HG03280 (cell line): ENCODE measurements at regions not wholly inside any gene's neighbourhood (a gene's known extent, or its start where the extent isn't known, plus 50 kb on each side); places are given as distances from the start of the nearest gene placed in this dataset.

Experiments used
- ATAC-seq: cut with Tn5 transposase; IDR thresholded peaks from one replicate; pipeline ENCODE4 v1.9.1; 2021; ENCODE audit warnings: mild to moderate bottlenecking, moderate library complexity; ENCODE audit not compliant: unreplicated experiment

DNA sequence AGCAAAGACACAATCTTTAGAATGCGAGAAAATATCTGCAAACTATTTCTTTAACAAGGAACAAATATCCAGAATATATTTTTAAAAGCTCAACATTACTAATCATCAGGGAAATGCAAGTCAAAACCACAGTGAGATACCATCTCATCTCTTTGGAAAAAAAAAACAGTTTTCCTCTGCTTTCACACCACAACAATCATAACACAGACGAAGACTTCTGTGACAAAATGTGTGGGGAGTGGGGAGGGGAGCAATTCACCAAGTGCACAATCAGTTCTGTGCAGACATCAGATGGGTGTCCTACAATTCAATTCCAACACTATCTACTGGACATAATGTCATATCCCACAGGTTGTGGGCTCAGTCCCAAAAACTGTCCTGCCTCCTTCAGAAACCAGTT is 293.2 kb upstream of the SLC7A11 start:
- no peak for ATAC-seq

DNA sequence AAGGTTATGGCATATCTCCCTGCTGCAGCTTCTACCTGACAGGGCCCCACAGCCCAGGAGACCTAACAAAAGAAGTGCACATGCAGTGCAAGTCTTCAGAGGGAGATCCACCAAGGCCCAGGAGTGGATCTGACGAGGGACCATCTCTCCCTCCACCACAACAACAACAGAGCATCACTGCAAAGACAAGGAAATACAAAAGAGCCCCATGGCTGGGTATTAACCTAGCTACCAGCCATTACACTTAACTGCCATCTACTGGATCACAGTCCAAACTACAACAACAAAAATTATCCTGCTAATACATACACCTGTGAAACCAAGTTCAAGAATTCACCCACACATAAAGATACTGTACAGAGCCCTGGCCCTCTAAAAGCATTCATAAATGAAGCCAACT is 280.2 kb upstream of the SLC7A11 start:
- no peak for ATAC-seq

DNA sequence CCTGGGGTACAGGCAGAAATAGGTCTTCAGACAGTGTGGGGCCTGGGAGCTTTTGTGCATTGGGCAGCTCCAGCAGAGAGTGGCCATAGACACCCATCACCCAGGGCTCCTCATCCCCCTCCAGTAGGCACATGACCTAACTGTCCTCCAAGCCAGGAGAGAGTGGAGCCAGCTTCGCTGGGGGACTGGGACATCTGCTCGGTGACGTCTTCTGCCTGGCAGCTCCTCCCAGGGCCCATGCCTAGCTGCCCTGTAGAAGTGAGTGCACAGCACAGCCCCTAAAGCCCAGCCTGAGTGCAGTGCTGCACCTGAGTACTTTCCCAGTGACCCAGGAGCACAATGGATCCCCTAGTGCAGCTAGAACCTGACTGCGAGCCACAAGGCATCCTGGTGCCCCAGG is 279.7 kb upstream of the SLC7A11 start:
- no peak for ATAC-seq

DNA sequence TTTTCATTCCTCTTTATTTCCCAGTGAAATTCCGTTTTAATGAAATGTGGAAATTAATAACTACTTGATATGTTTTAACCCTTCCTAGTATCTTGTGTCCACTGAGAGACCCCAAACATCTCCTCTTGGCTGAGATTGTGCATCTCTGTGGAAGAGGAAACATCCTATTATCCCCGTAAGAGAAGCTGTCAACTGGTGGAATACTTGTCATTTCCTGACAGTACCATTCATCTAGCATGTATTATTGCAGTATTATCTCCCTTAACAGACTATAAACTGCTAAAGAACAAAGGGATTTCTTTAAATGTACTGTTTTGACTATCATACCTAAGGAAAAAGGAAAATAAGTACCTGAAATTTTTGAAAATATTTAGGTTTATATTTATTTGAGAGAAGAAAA is 277.3 kb upstream of the SLC7A11 start:
- no peak for ATAC-seq

DNA sequence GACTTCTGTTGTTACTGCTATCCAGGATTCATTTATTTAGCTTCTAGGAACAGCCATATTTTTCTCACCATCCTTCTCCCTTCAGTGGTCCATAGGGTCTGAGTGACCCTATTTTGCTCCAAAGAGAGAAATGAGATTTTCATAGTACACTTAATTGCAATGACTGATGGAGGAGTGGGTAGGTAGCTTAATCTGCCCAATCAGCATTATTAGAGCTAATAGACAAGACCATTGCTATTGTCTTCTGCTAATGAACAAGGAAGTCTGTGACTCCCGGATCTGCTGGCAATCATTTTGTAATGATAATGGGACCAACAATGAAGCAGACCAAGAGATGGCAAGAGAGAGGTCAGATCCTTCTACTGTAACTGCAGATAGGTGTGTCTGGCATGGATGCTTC is 271.4 kb upstream of the SLC7A11 start:
- ATAC-seq = no peak

DNA sequence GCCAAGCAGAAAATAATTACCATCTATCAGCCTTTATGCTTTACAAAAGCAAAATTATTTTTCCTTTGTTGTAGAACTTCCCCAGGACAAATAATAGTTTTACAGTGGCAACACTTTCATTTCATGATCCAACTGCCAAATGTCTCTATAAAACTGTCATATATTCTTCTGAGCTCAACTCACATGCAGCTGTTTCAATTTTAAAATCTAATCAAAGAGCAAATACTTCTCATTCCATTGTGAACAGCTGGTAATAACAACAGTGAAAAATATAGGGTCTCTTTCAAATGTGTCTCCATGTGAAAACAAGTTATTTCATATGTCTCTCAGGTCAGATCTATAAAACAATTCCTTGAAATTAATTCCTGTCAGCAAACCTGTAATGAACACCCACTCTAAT is 270.6 kb upstream of the SLC7A11 start:
- ATAC-seq = no peak

DNA sequence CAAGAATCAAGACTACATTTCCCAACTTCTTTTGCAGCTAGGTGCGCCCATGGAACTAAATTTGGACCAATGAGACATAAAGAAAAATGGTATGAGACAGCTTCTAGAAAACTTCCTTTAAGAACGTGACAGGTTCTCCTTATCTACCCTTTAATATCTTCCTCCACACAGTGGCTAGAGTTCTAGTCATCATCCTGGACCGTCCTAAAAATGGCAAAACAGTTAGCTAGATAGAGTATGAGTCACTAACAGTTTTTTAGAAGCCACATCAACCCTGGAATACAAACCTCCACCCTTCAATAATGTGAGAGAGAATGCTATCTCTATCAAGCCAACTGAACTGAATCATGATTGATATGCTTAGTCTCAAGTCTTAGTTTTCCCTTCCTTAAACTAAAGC is 267.9 kb upstream of the SLC7A11 start:
- no peak for ATAC-seq

DNA sequence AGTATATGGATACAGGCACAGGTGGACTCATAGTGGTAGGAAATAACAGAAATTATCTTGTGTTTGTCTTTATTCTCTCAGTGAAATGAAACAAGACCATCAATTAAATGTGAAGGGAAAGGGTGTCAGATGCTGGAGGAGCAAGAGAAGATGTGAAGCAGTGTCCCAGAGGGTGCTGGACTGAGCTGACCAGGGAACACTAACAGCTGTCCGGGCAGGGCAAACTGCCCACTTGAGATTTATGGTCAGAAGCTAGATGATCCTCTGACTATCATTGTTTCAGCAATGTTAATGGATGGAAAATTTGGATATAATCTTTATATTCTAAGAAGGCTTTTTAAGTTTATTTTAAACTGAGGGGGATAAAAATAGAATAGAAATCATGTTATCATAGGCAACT is 267.2 kb upstream of the SLC7A11 start:
- ATAC-seq = no peak

DNA sequence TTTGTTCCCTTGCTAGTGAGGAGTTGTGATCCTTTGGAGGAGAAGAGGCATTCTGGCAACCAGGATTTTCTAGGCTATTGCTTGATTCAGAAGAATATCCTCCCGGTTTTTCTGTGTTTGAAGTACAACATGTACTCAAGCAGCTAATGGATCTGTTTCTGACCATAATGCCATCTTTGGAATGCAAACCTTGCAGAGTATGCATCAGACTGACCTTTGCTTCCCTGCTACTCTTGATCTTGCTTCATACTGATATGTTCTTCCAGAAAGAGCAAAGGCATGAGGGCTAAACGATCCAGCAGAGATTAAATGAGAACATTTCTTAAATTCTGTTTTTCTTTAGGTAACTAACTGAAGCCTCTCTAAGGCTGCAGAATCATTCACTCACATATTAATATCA is 265.4 kb upstream of the SLC7A11 start:
- ATAC-seq = no peak

DNA sequence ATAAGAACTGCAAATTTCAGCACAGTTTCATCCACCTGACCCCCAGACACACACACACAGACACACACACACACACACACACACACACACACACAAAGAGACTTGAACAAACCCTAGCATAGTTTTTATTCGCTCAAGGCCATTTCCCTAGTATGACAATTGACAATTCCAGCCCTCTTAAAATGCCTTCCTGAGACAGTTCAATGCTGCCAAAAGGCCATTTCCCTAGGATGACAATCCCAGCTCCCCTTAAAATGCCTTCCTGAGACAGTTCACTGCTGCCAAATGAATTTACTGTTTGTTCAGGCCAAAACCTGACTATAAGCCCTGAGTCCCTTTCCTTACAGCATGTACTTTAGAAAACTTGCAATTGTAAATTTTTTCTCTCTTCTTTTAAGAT is 259.5 kb upstream of the SLC7A11 start:
- ATAC-seq = no peak

DNA sequence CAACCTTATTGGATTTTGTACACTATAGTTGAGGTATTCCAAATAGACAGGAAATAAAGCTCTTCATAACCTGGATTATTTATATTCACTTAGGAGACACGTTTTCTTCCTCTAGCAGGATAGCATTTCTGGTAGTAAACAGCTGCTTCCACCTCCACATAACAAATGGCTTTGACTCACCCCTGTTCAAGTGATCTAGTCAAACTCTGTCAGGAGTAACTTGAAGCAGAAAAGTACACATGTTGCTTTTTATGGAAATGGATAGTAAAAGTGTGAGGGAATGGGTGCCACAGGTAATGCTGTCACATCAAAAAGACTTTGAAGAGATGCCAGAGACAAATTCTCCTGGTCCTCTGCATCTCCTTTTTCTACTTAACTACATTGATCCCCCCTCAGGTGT is 258.7 kb upstream of the SLC7A11 start:
- ATAC-seq = no peak

DNA sequence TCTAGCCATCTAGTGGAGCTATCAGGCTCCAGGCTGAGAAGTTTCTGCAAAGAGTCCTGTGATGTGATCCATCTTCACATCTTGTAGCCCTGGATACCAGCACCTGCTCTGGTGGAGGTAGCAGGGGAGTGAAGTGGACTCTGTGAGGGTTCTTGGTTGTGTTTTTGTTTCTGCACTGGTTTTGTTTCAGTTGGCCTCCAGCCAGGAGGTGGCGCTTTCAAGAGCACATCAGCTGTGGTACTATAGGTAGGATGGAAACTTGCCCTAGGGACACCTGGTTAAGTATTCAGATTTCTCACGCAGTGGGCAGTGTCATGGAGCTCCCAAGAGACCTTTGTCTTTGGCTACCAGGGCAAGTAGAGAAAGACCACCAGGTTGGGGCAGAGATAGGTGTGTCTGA is 257.5 kb upstream of the SLC7A11 start:
- no peak for ATAC-seq

DNA sequence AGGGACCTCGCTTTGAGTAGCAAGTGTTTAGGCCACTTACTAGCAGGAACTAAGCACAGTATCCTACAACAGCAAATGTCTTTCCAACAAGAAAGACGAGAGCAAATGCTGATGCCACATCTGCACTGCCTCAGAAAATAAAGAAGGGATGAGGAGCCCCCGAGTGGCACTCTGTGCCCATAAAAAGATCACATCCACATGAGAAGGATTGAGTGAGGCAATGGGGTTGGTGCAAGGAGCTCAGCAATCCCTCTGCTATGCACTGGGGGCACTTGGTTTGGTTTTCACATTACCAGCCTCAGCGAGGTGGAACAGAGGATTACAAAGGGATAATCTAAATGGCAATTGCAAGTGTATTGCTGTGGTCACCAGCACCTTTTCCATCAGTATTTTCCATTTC is 252.8 kb upstream of the SLC7A11 start:
- ATAC-seq = no peak

DNA sequence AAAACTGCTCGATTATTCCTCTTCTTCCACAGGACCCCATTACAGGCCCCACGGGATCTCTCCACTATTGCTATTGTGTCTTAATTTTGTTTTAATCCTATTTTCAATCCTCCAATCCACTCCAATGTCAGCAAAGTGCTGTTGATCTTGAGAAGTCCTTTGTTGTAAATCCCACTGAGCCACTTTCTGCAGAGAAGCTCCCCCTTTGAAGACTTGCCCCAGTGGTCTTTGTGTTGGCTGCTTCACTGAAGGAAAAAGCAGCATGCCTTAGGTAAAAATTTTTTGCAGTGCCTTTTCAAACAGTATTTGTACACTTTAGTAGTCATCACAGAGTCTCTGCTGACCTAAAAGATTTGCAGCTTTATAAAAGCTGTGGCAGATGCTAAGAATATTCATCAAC is 252.0 kb upstream of the SLC7A11 start:
- ATAC-seq = no peak

DNA sequence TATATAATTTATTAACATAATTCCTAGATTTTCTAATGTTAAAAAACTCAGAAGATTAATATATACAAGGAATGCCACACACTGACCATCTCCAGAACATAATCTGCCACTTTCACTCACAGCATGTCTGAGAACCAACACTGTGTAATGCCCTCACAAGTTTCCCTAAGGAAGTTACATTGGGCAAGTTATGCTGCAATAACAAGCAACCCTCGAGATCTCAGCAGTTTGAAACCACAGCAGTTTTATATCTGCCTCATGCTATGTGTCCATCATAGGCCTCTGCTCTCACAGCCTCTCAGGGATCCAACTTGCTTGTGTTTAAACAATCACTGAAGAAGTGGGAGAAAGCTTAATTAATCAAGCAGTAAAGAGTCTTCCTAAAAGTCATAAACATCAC is 250.0 kb upstream of the SLC7A11 start:
- no peak for ATAC-seq

DNA sequence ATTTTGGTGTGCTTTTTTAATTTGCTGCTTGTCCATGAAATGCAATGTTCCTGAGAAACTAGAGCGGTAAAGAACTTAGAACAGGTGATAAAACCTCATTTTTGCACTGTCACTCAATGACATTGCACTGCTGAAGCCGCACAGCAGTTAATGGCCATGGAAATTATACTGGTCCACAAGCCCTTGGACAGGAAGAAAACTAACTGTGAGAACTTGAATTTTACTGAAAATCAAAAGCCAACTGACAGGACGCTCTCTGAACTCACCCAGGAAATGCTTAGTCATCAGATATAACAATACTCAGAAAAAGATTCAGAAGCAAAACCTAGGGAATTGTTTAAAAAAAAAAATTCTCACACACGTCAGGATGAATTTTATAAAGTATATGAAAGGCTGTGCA is 246.4 kb upstream of the SLC7A11 start:
- no peak for ATAC-seq

DNA sequence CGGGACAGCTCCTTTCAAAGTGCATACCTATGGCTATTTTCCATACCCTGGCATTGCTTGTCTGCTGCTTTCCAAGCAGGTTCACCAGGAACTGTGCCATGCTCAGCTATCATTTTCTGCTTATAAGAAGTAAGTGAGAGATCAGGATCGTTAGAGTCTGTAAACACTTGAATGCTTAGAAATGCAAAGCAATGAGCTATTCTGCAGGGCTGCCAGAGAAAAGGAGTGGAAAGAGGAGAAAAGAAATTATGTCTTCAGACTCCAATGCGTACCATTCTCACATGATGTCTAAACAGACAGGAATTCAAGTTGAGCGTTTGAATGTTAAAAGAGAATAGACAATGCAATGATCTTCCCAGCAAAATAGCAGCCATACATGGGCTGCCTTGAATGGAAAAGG is 245.5 kb upstream of the SLC7A11 start:
- no peak for ATAC-seq

DNA sequence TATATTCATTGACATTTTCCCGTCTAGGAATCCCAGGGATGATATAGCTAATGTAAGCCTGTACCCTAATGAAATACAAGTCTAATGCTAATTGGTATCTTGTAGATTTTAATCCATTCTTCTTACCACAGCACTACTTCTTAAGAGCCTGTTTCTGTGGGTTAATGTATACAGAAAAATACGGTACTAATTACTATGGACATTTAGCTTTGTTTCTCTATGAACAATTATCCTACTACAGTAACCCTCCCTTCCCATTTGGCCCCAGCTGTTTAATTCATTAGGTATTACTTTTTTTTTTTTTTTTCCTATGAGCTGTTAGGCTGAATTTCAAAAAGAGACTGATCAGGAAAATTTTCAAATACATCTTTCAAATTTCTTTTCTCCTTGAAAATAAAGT is 245.1 kb upstream of the SLC7A11 start:
- ATAC-seq = no peak

DNA sequence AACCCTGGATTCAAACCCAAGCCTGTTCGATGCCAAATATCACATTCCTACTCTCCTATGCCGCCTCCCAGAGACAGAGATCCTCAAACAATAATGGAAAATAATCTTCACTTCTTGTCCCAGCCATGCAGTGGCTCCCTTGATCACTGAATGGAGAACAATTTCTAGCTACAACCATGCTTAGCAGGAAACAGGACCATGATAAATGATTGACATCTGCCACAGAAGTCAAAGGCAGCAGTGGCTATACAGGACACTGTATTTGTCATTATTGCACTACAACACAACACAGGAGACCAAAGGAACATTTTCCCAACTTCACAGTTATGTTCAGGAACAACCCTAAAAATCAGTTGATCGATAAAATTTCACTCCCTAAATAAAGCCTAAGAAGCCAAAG is 243.3 kb upstream of the SLC7A11 start:
- no peak for ATAC-seq

DNA sequence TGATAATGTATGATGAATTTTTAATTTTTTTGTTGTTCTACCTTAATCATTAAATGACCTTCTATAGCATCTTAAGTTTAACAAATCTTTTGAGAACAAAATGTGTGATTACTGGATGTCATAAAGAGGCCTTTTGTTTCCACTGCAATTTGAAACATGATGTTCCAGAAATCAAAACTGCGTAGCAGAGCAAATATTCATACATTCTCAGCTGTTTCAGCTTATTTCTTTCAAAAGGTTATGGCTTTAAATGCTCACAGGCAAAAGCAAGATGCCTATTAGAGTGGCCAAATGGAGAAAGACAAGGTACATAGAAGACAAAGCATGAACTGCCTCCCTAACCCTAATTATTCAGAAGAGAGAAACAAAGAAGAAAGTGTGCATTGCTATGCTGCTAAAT is 233.0 kb upstream of the SLC7A11 start:
- no peak for ATAC-seq

DNA sequence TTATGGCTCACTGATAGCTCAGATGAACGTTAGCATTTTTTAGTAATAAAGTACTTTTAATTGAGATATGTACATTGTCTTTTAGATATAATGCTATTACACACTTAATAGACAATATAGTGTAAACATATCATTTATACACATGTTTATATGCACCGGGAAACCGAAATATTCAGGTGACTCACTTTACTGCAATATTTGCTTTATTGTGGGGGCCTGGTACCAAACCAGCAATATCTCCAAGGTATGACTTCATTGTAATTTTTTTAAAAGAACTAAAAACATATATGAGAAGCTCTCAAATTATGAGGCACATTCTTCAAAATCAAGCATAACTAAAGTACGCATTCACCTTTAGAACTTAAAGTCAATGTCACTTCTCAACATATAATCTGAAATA is 231.2 kb upstream of the SLC7A11 start:
- no peak for ATAC-seq

DNA sequence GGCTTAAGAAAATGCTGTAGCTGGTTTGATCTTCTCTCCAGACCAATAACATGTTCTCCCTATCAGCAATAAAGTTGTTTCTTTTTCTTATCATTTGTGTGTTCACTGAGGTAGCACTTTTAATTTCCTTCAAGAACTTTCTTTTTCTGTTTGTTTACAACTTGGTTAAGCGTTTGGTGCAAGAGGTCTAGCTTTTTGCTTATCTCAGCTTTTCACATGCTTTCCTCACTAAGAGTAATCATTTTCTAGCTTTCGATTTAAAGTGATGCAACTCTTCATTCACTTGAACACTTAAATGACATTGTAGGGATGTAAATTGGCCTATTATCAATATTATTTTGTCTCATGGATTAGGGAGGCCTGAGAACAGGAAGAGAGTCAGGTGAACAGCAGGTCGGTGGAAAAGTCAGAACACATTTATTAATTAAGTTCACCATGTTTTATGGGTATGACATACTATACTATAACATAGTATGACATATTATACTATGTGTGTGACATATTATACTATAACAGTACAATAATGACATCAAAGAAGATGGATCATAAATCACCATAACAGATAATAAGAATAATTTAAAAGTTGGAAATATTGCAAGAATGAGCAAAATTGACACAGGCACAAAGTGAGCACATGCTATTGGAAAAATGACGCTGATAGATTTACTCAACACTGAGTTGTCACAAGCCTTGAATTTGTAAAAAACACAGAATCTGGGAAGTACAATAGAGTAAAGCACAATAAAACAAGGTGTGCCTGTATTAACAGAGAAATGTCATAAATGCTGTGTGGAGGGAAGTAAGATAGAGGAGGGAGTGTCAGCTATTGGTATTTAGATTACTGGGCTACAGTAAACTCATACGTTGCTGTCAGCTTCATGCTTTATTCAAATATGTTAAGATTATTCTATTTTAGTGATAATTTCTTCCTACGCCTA is 218.6 kb upstream of the SLC7A11 start:
- no peak for ATAC-seq

DNA sequence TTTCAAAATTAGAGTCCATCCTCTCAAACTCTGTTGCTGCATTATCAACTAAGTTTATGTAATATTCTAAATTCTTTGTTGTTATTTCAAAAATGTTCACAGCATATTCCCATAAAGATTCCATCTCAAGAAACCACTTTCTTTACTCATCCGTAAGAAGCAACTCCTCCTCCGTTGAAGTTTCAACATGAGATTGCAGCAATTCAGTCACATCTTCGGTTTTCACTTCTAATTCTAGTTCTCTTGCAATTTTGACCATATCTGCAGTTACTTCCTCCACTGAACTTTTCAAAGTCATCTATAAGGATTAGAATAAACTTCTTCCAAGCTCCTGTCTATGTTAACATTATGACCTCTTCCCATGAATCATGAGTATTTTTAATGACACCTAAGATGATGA is 216.6 kb upstream of the SLC7A11 start:
- no peak for ATAC-seq
